DOHH2 (cell line): ENCODE measurements at regions not wholly inside any gene's neighbourhood (a gene's known extent, or its start where the extent isn't known, plus 50 kb on each side); places are given as distances from the start of the nearest gene placed in this dataset.

Source experiments
- H3F3A ChIP-seq: fragments of 200-600 bp; sonication (generic), shearing (Covaris generic); 2 replicates; pipeline ENCODE4 v1.6.0; 2016; ENCODE audit warnings: antibody characterized with exemption, mild to moderate bottlenecking; ENCODE audit not compliant: control insufficient read depth, insufficient read depth
- H3K27ac ChIP-seq: fragments of 200-600 bp; sonication (generic); 2 replicates; pipeline ENCODE4 v1.5.1; 2014; ENCODE audit warnings: low read depth, mild to moderate bottlenecking, low read length, moderate library complexity
- H3K27me3 ChIP-seq: fragments of 200-600 bp; sonication (generic); 2 replicates; pipeline ENCODE4 v1.6.1; 2014; ENCODE audit warnings: mild to moderate bottlenecking, low read length, mixed read lengths; ENCODE audit not compliant: control insufficient read depth
- H3K36me3 ChIP-seq: fragments of 200-600 bp; sonication (generic); 2 replicates; pipeline ENCODE4 v1.6.1; 2014; ENCODE audit warnings: mild to moderate bottlenecking, low read length, moderate library complexity, mixed read lengths; ENCODE audit not compliant: control insufficient read depth
- H3K4me1 ChIP-seq: fragments of 200-600 bp; sonication (generic); 2 replicates; pipeline ENCODE4 v1.6.1; 2014; ENCODE audit warnings: mild to moderate bottlenecking, low read length, mixed read lengths; ENCODE audit not compliant: control insufficient read depth
- H3K4me2 ChIP-seq: fragments of 200-600 bp; sonication (generic); 2 replicates; pipeline ENCODE4 v1.6.0; 2014; ENCODE audit warnings: mild to moderate bottlenecking, low read length, moderate library complexity
- H3K4me3 ChIP-seq: fragments of 200-600 bp; sonication (generic); 2 replicates; pipeline ENCODE4 v1.5.1; 2014; ENCODE audit warnings: mild to moderate bottlenecking, low read length, mixed read lengths
- H3K79me2 ChIP-seq: fragments of 200-600 bp; sonication (generic); 2 replicates; pipeline ENCODE4 v1.6.1; 2014; ENCODE audit warnings: mild to moderate bottlenecking, low read length, mixed read lengths; ENCODE audit not compliant: control insufficient read depth
- H3K9me2 ChIP-seq: fragments of 200-600 bp; sonication (generic); replicated peaks from 2 replicates; pipeline ENCODE4 v1.6.1; 2014; ENCODE audit warnings: mild to moderate bottlenecking, low read length, mixed read lengths; ENCODE audit not compliant: control insufficient read depth
- H3K9me3 ChIP-seq: fragments of 200-600 bp; sonication (generic); 2 replicates; pipeline ENCODE4 v1.6.1; 2014; ENCODE audit warnings: antibody characterized with exemption, low read length, mixed read lengths; ENCODE audit not compliant: control insufficient read depth, insufficient read depth
- H4K20me1 ChIP-seq: fragments of 200-600 bp; sonication (generic); 2 replicates; pipeline ENCODE4 v1.6.0; 2014; ENCODE audit warnings: low read depth, mild to moderate bottlenecking, antibody characterized with exemption, low read length, moderate library complexity; ENCODE audit not compliant: control insufficient read depth, insufficient read depth
- EZH2phosphoT487 ChIP-seq: fragments of 200-600 bp; sonication (generic); IDR thresholded peaks from 2 replicates; pipeline ENCODE4 v1.6.1; 2017; ENCODE audit warnings: borderline replicate concordance, mild to moderate bottlenecking, antibody characterized with exemption, low read length, moderate library complexity, mixed read lengths
- TF ChIP-seq, protein P1 (sequence below): fragments of 200-600 bp; sonication (generic); IDR thresholded peaks from one replicate; pipeline ENCODE4 v1.5.1; 2014; ENCODE audit warnings: antibody characterized with exemption, mild to moderate bottlenecking, low read depth, low read length; ENCODE audit not compliant: poor library complexity, severe bottlenecking

DNA sequence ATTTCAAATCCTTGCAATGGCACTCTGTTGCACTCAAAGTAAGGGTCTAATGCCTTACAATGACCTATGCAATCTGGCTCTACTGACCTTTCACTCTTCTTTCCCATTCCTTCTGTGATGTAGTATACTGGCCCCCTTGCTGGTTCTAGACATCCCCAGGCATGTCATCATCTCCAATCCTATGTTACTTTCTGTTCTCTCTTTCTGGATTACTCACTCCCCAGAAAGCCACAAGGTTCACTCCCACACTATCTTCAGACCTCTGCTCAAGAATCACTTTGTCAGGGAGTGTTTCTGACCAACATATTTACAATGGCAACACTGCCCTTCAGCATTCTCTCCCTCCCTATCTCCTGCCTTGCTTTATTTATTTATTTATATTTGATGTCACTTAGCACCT, 802.2 kb upstream of the WWC1 start:
- no peak overlapping the region for H3K4me2 ChIP-seq
- no peaks in the 10 kb centered on the region; the same call in 1 of the 2 replicates for H3K9me2 ChIP-seq
- no peaks in the 10 kb centered on the region for H3K36me3 ChIP-seq
- H3K9me3 ChIP-seq: no peaks in the 10 kb centered on the region
- no peak overlapping the region for H3K4me3 ChIP-seq
- TF ChIP-seq, protein P1, sequence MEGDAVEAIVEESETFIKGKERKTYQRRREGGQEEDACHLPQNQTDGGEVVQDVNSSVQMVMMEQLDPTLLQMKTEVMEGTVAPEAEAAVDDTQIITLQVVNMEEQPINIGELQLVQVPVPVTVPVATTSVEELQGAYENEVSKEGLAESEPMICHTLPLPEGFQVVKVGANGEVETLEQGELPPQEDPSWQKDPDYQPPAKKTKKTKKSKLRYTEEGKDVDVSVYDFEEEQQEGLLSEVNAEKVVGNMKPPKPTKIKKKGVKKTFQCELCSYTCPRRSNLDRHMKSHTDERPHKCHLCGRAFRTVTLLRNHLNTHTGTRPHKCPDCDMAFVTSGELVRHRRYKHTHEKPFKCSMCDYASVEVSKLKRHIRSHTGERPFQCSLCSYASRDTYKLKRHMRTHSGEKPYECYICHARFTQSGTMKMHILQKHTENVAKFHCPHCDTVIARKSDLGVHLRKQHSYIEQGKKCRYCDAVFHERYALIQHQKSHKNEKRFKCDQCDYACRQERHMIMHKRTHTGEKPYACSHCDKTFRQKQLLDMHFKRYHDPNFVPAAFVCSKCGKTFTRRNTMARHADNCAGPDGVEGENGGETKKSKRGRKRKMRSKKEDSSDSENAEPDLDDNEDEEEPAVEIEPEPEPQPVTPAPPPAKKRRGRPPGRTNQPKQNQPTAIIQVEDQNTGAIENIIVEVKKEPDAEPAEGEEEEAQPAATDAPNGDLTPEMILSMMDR: no peak
- TF ChIP-seq EZH2phosphoT487: no peak
- H3K27ac ChIP-seq: no peak overlapping the region
- no peaks in the 10 kb centered on the region for H3F3A ChIP-seq
- H3K27me3 ChIP-seq: no peaks in the 10 kb centered on the region
- no peaks in the 10 kb centered on the region for H3K79me2 ChIP-seq
- H4K20me1 ChIP-seq: no peaks in the 10 kb centered on the region
- no peaks in the 10 kb centered on the region for H3K4me1 ChIP-seq

DNA sequence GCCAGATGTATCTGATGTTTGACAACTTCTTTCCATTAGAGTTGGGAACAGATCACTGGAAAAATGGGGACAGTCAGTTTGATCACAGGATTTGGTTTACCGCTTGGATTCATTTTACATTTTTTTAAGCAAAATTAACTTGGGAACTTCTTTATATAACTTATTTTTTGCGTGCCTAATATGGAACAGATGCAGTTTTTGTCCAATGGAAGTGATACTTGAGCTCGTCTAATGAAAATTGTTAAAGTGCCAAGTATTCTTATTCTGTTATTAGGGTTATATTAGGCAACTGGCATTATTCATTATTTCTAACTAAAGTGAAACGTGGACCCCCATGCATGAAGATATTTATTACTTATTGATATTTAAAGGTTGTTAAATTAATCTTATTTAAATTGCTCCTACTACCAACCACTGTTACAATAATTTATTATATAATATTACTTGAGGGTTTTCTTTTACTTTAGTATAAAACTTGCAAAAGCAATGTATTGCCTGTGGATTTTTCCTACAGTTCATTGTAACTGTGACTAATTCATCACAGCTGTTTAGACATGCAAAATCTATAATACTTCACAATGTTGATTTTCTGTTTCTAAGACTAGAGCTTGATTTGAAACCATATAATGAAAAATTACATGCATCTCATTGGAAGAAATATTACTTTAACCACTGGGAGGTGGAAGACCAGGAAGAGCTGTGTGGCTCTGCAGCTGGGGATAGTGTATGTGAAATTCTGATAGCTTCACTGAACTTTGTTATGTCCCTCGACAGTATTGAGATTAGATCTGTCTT, 787.3 kb upstream of the WWC1 start:
- TF ChIP-seq, protein P1: no peak
- no peak for TF ChIP-seq EZH2phosphoT487

DNA sequence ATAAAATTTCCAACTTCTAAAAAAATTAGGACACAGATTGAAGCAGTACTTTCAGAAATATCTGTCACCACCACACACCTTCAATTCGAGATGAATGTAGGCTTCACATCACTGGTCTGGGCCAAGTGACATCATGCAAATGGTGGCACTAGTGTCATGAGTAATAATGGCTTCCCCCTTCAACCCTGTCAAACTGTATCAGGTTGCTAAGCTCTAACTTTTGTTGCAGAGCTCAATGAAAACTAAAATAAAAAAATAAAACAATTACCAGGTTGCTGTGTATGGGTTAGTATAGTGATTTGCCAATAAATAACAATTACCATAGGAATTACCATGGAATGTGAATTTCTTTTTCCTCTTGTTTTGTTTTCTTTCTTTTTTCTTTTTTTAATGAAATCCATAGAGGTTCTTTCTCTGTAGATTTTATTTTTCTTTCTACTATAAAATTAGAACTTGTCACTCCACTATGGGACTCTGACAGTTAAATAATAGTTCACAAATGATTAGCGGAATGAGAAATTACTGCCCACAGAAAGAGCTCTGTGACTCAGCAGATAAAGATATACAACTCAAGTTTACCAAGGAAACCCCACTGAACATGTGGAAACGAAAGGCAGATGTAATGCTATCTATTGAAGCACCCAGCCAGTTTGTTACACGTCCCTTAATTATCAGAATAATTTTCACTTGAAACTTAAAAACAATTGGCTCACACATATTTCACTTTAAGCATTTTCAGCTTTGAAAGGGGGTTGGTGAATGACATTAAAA, 783.8 kb upstream of the WWC1 start:
- no peak overlapping the region for H3K4me3 ChIP-seq
- no peaks in the 10 kb centered on the region for H3K27me3 ChIP-seq
- H3K4me2 ChIP-seq: no peak overlapping the region
- no peak overlapping the region for H3K27ac ChIP-seq
- H4K20me1 ChIP-seq: no peaks in the 10 kb centered on the region
- H3K9me2 ChIP-seq: no peaks in the 10 kb centered on the region
- no peaks in the 10 kb centered on the region for H3K79me2 ChIP-seq
- no peaks in the 10 kb centered on the region for H3K4me1 ChIP-seq
- no peaks in the 10 kb centered on the region for H3K36me3 ChIP-seq
- no peaks in the 10 kb centered on the region for H3F3A ChIP-seq
- no peak for TF ChIP-seq EZH2phosphoT487
- TF ChIP-seq, protein P1: no peak
- H3K9me3 ChIP-seq: no peaks in the 10 kb centered on the region

More for the DNA sequence above, 787.3 kb upstream of the WWC1 start:
- no peaks in the 10 kb centered on the region for H3K4me1 ChIP-seq
- no peaks in the 10 kb centered on the region for H3K9me2 ChIP-seq
- no peaks in the 10 kb centered on the region for H4K20me1 ChIP-seq
- no peak overlapping the region for H3K27ac ChIP-seq
- no peaks in the 10 kb centered on the region for H3K79me2 ChIP-seq
- H3K36me3 ChIP-seq: no peaks in the 10 kb centered on the region
- no peaks in the 10 kb centered on the region for H3F3A ChIP-seq
- no peaks in the 10 kb centered on the region for H3K9me3 ChIP-seq
- no peak overlapping the region for H3K4me2 ChIP-seq
- no peaks in the 10 kb centered on the region for H3K27me3 ChIP-seq
- H3K4me3 ChIP-seq: no peak overlapping the region
